Trophoblast cell (in vitro differentiated cells and primary cell): ENCODE measurements at regions not wholly inside any gene's neighbourhood (a gene's known extent, or its start where the extent isn't known, plus 50 kb on each side); places are given as distances from the start of the nearest gene placed in this dataset.

ENCODE experiments used
- DNase-seq, 2 donors: peaks; one replicate each; pipeline ENCODE4 v3.0.0-alpha.2; 2016
- H2AFZ ChIP-seq: 2 replicates; pipeline ENCODE4 v1.6.1; 2013; ENCODE audit warnings: low read length, moderate library complexity, mild to moderate bottlenecking; ENCODE audit not compliant: insufficient read depth, poor library complexity
- H2AK5ac ChIP-seq: 2 replicates; pipeline ENCODE4 v1.6.1; 2013; ENCODE audit warnings: mild to moderate bottlenecking, low read length
- H2BK120ac ChIP-seq: 2 replicates; pipeline ENCODE4 v1.6.1; 2013; ENCODE audit warnings: low read length, mild to moderate bottlenecking, moderate library complexity; ENCODE audit not compliant: insufficient read depth, poor library complexity
- H2BK12ac ChIP-seq: 2 replicates; pipeline ENCODE4 v1.6.1; 2013; ENCODE audit warnings: mild to moderate bottlenecking, low read length, moderate library complexity
- H2BK5ac ChIP-seq: 2 replicates; pipeline ENCODE4 v1.6.1; 2013; ENCODE audit warnings: low read length, low read depth, moderate library complexity, mild to moderate bottlenecking; ENCODE audit not compliant: poor library complexity
- H3K14ac ChIP-seq: 2 replicates; pipeline ENCODE4 v1.6.1; 2013; ENCODE audit warnings: mild to moderate bottlenecking, low read length
- H3K18ac ChIP-seq: 2 replicates; pipeline ENCODE4 v1.6.1; 2013; ENCODE audit warnings: mild to moderate bottlenecking, low read length
- H3K23ac ChIP-seq: 2 replicates; pipeline ENCODE4 v1.6.1; 2013; ENCODE audit warnings: low read length
- H3K27ac ChIP-seq: 2 replicates; pipeline ENCODE4 v1.5.1; 2013; ENCODE audit warnings: low read depth, mild to moderate bottlenecking, inconsistent platforms, low read length, moderate library complexity
- H3K27me3 ChIP-seq: 2 replicates; pipeline ENCODE4 v1.6.1; 2013; ENCODE audit warnings: inconsistent platforms, mild to moderate bottlenecking, low read length, moderate library complexity; ENCODE audit not compliant: insufficient read depth
- H3K36me3 ChIP-seq, 2 experiments: 1 replicate in 1 of 2; 2 replicates in 1 of 2; pipeline ENCODE4 v1.6.1; 2013; ENCODE audit warnings: low read length in 2 of 2, mild to moderate bottlenecking in 2 of 2, moderate library complexity in 1 of 2; ENCODE audit not compliant: insufficient read depth in 2 of 2, control insufficient read depth in 1 of 2
- H3K4ac ChIP-seq: 2 replicates; pipeline ENCODE4 v1.6.1; 2013; ENCODE audit warnings: low read depth, mild to moderate bottlenecking, low read length, moderate library complexity
- H3K4me1 ChIP-seq, 2 experiments: 1 replicate in 1 of 2; 2 replicates in 1 of 2; pipeline ENCODE4 v1.6.1; 2013; ENCODE audit warnings: low read length in 2 of 2, mild to moderate bottlenecking in 2 of 2, moderate library complexity in 1 of 2; ENCODE audit not compliant: insufficient read depth in 2 of 2, control insufficient read depth in 1 of 2
- H3K4me2 ChIP-seq: 2 replicates; pipeline ENCODE4 v1.6.1; 2013; ENCODE audit warnings: inconsistent platforms, mild to moderate bottlenecking, low read length, moderate library complexity
- H3K4me3 ChIP-seq: 2 replicates; pipeline ENCODE4 v1.5.1; 2013; ENCODE audit warnings: mild to moderate bottlenecking, low read depth, low read length, inconsistent platforms
- H3K79me1 ChIP-seq: one replicate; pipeline ENCODE4 v1.6.1; 2013; ENCODE audit warnings: low read length
- H3K79me2 ChIP-seq: 2 replicates; pipeline ENCODE4 v1.6.1; 2013; ENCODE audit warnings: low read length, mild to moderate bottlenecking; ENCODE audit not compliant: control insufficient read depth, insufficient read depth, poor library complexity
- H3K9ac ChIP-seq: 2 replicates; pipeline ENCODE4 v1.6.1; 2013; ENCODE audit warnings: mild to moderate bottlenecking, low read length
- H3K9me3 ChIP-seq: 2 replicates; pipeline ENCODE4 v1.6.1; 2013; ENCODE audit warnings: low read depth, mild to moderate bottlenecking, control low read depth, inconsistent platforms, low read length; ENCODE audit not compliant: insufficient read depth
- H4K12ac ChIP-seq: 2 replicates; pipeline ENCODE4 v1.6.1; 2013; ENCODE audit warnings: low read depth, mild to moderate bottlenecking, low read length, moderate library complexity
- H4K8ac ChIP-seq: 2 replicates; pipeline ENCODE4 v1.6.1; 2013; ENCODE audit warnings: low read depth, mild to moderate bottlenecking, low read length, moderate library complexity
- H4K91ac ChIP-seq: one replicate; pipeline ENCODE4 v1.6.1; 2013; ENCODE audit warnings: low read depth, mild to moderate bottlenecking, low read length, moderate library complexity
- WGBS: extraction: QIAGEN DNeasy Blood & Tissue Kit; methylation state at CpG from one replicate; pipeline ENCODE4 v1.1.7; 2013; ENCODE audit warnings: missing lambda C conversion rate; ENCODE audit not compliant: insufficient read length, insufficient coverage; ENCODE audit errors: extremely low coverage; 5-methylcytosine and 5-hydroxymethylcytosine counted together

DNA sequence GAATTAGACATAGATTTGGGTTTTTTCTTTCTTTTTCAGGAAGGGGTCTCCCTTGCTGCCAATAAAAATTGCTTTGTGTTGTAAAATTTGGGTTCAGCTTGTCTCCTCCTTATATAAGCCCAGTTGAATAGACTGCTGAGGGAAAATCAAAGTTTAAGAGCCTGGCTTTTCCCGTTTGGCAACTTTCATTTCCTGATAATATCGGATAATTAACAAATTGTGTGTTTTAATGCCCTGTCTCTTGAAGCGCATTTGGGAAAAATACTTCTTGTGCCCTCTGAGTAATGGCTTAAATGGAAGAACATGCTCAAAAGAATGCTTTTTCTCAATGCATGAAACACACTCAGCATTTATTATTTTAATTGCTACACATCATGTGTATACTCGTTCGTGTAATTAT, 198.0 kb upstream of the DCN start:
- no peak for DNase-seq
- no peaks in the 10 kb centered on the region for H3K4me1 ChIP-seq
- H3K27me3 ChIP-seq: no peaks in the 10 kb centered on the region
- no peak overlapping the region for H3K4me2 ChIP-seq
- no peak overlapping the region for H3K18ac ChIP-seq
- H4K8ac ChIP-seq: no peak overlapping the region
- no peak overlapping the region for H2BK5ac ChIP-seq
- H2BK12ac ChIP-seq: no peak overlapping the region
- H3K79me2 ChIP-seq: no peaks in the 10 kb centered on the region
- H3K9ac ChIP-seq: no peak overlapping the region
- no peak overlapping the region for H3K27ac ChIP-seq
- H2AFZ ChIP-seq: no peak overlapping the region
- no peak overlapping the region for H3K23ac ChIP-seq
- no peak overlapping the region for H4K91ac ChIP-seq
- no peak overlapping the region for H2BK120ac ChIP-seq
- no peak overlapping the region for H3K4ac ChIP-seq
- no peak overlapping the region for H2AK5ac ChIP-seq
- H3K14ac ChIP-seq: no peak overlapping the region
- H4K12ac ChIP-seq: no peak overlapping the region
- WGBS: no CpG with 5 or more reads among the region's 5 CpGs
- no peak overlapping the region for H3K4me3 ChIP-seq
- peaks cover 7% of the 10 kb centered on the region for H3K79me1 ChIP-seq
- no peaks in the 10 kb centered on the region for H3K36me3 ChIP-seq
- H3K9me3 ChIP-seq: no peaks in the 10 kb centered on the region

DNA sequence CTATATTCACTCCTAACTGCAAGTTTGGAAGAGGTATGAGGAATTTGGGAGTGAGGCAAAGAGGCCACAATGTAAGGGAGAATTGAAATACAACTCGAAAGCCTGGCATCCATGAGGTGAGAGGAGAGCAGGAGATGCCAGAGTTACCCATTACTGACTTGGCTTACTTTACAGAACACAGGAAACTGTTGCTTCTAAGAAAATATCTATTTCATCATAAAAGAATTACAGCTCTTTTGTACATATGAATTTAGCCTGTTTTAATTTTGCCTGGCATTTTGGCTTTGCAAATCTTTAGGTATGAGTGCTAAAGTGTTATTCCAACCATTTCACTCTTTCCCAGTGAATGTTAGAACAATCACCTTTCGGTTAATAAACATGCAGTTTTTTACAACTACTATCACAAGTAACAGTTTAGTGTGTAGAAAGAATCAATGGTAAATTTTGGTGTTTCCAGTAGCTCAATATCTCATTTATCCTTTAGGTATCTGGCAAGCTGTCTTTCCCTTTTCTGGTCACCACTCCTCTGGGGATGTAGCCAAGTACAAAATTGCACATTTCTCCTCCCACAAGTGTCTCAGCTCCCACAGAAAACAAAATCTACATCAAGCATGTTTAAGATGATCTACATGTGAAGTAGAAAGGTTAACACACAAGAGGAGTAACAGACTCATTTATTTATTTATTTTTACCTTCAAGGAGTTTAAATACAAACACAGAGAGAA, 196.6 kb upstream of the DCN start:
- Histone ChIP-seq H2BK5ac (no peak overlapping the region), H3K18ac (no peak overlapping the region), H4K8ac (no peak overlapping the region), H4K12ac (no peak overlapping the region), H4K91ac (no peak overlapping the region), H3K4ac (no peak overlapping the region), H2AK5ac (no peak overlapping the region), H3K79me1 (peaks cover 7% of the 10 kb centered on the region), H3K27me3 (no peaks in the 10 kb centered on the region), H3K36me3 (no peaks in the 10 kb centered on the region), H3K4me3 (no peak overlapping the region), H3K4me2 (no peak overlapping the region), H2BK120ac (no peak overlapping the region), H3K14ac (no peak overlapping the region), H3K9me3 (no peaks in the 10 kb centered on the region), H3K79me2 (no peaks in the 10 kb centered on the region), H2BK12ac (peak overlapping the region; percentile 49), H2AFZ (no peak overlapping the region), H3K9ac (no peak overlapping the region), H3K23ac (no peak overlapping the region), H3K4me1 (no peaks in the 10 kb centered on the region), H3K27ac (no peak overlapping the region)
- DNase-seq: no peak
- WGBS: no CpG with 5 or more reads among the region's 2 CpGs

DNA sequence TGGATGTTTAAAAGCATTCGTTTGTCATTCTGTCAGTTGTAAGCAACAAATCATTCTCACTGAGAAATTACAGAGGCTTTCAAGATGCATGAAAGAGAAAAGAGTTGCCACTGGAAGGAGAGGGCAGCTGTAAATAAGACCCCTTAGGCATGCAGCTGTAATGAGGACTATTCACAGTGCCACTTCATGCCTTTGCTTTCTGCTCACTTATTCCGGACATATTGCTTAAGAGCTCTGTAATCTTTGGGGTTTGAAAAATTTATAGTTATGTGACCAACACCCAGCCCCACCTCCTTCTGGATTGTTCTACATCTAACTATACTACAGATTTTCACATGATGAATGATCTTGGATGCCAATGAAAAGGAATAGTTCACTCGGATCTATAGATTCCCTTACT, 194.8 kb upstream of the DCN start:
- Histone ChIP-seq H4K91ac (no peak overlapping the region), H4K8ac (no peak overlapping the region), H3K4ac (no peak overlapping the region), H3K4me1 (no peaks in the 10 kb centered on the region), H3K27ac (no peak overlapping the region), H3K79me1 (peaks cover 5% of the 10 kb centered on the region), H4K12ac (no peak overlapping the region), H3K36me3 (no peaks in the 10 kb centered on the region), H3K4me3 (no peak overlapping the region), H2BK5ac (no peak overlapping the region), H3K9me3 (no peaks in the 10 kb centered on the region), H3K23ac (no peak overlapping the region), H2AFZ (no peak overlapping the region), H3K27me3 (no peaks in the 10 kb centered on the region), H3K4me2 (no peak overlapping the region), H3K9ac (no peak overlapping the region), H3K14ac (no peak overlapping the region), H3K79me2 (no peaks in the 10 kb centered on the region), H2BK120ac (no peak overlapping the region), H3K18ac (no peak overlapping the region), H2AK5ac (no peak overlapping the region), H2BK12ac (no peak overlapping the region)
- peak; percentile 1 to 46 for DNase-seq
- WGBS: no CpG with 5 or more reads among the region's 3 CpGs

DNA sequence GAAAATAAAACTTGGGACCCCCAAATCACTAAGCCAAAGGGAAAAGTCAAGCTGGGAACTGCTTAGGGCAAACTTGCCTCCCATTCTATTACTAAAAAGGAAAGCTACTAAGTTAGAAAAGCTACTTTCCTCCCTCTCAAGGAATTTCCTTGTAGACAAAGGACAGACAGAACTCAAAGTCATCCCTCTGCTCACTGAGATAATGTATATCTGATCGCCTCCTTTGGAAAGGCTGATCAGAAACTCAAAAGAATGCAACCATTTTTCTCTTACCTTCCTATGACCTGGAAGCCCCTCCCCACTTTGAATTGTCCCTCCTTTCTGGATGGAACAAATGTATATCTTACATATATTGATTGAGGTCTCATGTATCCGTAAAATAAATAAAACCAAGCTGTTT, 190.5 kb upstream of the DCN start:
- no peaks in the 10 kb centered on the region for H3K79me2 ChIP-seq
- no peak overlapping the region for H3K9ac ChIP-seq
- DNase-seq: no peak
- no peak overlapping the region for H2BK120ac ChIP-seq
- H3K4me2 ChIP-seq: no peak overlapping the region
- H4K91ac ChIP-seq: no peak overlapping the region
- no peak overlapping the region for H2BK12ac ChIP-seq
- no peak overlapping the region for H4K12ac ChIP-seq
- H3K27ac ChIP-seq: no peak overlapping the region
- H3K36me3 ChIP-seq: no peaks in the 10 kb centered on the region
- no peaks in the 10 kb centered on the region for H3K9me3 ChIP-seq
- H3K79me1 ChIP-seq: peaks cover 2% of the 10 kb centered on the region
- H3K4me3 ChIP-seq: no peak overlapping the region
- no peak overlapping the region for H3K4ac ChIP-seq
- H3K4me1 ChIP-seq: peaks cover 3 to 4% of the 10 kb centered on the region in 2 experiments
- no peak overlapping the region for H2BK5ac ChIP-seq
- H3K27me3 ChIP-seq: no peaks in the 10 kb centered on the region
- no peak overlapping the region for H3K23ac ChIP-seq
- H3K18ac ChIP-seq: no peak overlapping the region
- H2AFZ ChIP-seq: no peak overlapping the region
- H2AK5ac ChIP-seq: no peak overlapping the region
- H3K14ac ChIP-seq: no peak overlapping the region
- H4K8ac ChIP-seq: no peak overlapping the region
- no CpG with 5 or more reads among the region's 2 CpGs for WGBS
